Transverse colon (tissue), 4 donors: ENCODE measurements at regions not wholly inside any gene's neighbourhood (a gene's known extent, or its start where the extent isn't known, plus 50 kb on each side); places are given as distances from the start of the nearest gene placed in this dataset.

Source experiments
- DNase-seq: peaks from one replicate; pipeline ENCODE4 v3.0.0-alpha.2; 2019
- H3K27ac ChIP-seq, 4 donors: fragments of 200-600 bp; sonication (generic); 2 replicates each; pipeline ENCODE4 v1.5.1; 2016 to 2018; ENCODE audit warnings: inconsistent platforms in 4 of 4
- H3K27me3 ChIP-seq: fragments of 200-600 bp; sonication (generic); 2 replicates; pipeline ENCODE4 v1.5.1; 2017; ENCODE audit warnings: inconsistent platforms
- H3K36me3 ChIP-seq, 4 donors: fragments of 200-600 bp; sonication (generic); 2 replicates each; pipeline ENCODE4 v1.5.1; 2017 to 2019; ENCODE audit warnings: inconsistent platforms in 4 of 4
- H3K4me1 ChIP-seq, 4 donors: fragments of 200-600 bp; sonication (generic); 2 replicates each; pipeline ENCODE4 v1.5.1; 2017 to 2020; ENCODE audit warnings: inconsistent platforms in 4 of 4
- H3K4me3 ChIP-seq, 4 donors: fragments of 200-600 bp; sonication (generic); 1 replicate in 1 of 4; 2 replicates in 3 of 4; pipeline versions ENCODE4 v1.5.1 to v1.6.1; 2017 to 2019; ENCODE audit warnings: inconsistent platforms in 4 of 4
- H3K9me3 ChIP-seq, 2 donors: fragments of 200-600 bp; sonication (generic); 2 replicates each; pipeline ENCODE4 v1.5.1; 2017 to 2019; ENCODE audit warnings: inconsistent platforms in 2 of 2
- CTCF ChIP-seq, 5 experiments: fragments of 200-600 bp in 3 of 5; fragments of 450-650 bp in 2 of 5; sonication (generic) in 3 of 5; IDR thresholded peaks; 1 replicate in 2 of 5; 2 replicates in 3 of 5; pipeline ENCODE4 v1.5.1; 2016 to 2017; ENCODE audit warnings: antibody characterized with exemption in 5 of 5, inconsistent platforms in 3 of 5, mild to moderate bottlenecking in 2 of 5, moderate library complexity in 1 of 5
- EP300 ChIP-seq: sonication (generic); formaldehyde crosslinking; IDR thresholded peaks from one replicate; pipeline ENCODE4 v1.6.1; 2017; ENCODE audit warnings: antibody characterized with exemption, low read depth
- POLR2A ChIP-seq: fragments of 450-650 bp; IDR thresholded peaks from one replicate; pipeline ENCODE4 v1.6.1; 2016; ENCODE audit warnings: antibody characterized with exemption, mild to moderate bottlenecking, moderate library complexity
- POLR2AphosphoS5 ChIP-seq, 3 donors: sonication (generic); formaldehyde crosslinking; IDR thresholded peaks; one replicate each; pipeline ENCODE4 v1.6.1; 2016; ENCODE audit warnings: antibody characterized with exemption in 3 of 3
- WGBS, 2 donors: methylation state at CpG; one replicate each; pipeline ENCODE4 v1.1.5; 2018; ENCODE audit warnings: low coverage in 1 of 2; 5-methylcytosine and 5-hydroxymethylcytosine counted together
- in situ Hi-C, 4 donors: fragments of 200-750 bp; cut with MboI; loops; one replicate each; pipeline versions ENCODE4 v1.15.0 to v1.15.1; 2017; ENCODE audit warnings: low sequenced_read_pairs in 3 of 4, low pct_ligation_motif_present in 1 of 4, low pct_unique_long_range_greater_than_20kb in 1 of 4
- intact Hi-C: fragments of 100-400 bp; cut with DNase I; formaldehyde crosslinking; loops from one replicate; pipeline ENCODE4 v1.15.1; 2023; ENCODE audit warnings: low total_unique reads

DNA sequence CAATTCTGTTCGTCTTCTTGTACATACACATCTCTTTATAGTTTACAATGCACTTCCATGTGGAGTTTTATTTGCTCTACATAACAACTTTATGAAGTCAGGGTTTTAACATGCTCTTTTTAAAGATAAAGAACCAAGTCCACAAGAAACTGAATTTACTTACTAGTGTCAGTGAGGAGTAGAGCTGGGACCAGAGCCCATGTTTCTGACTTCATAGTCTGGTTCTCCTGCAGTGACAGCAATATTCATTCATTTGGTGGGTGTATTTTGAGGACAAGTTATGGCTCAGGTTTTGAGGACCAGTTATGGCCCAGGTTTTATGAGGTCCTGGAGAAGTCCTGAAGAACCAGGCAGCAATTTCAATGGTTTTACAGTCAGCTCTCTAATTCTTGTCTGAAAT is 481.9 kb upstream of the TNC start:
- H3K9me3 ChIP-seq, result no peaks in the 10 kb centered on the region
- no peak for TF ChIP-seq EP300
- no peak for TF ChIP-seq CTCF (IDR thresholded peaks at IDR 0.05)
- no peak for DNase-seq
- WGBS, 2 donors, result 40 to 50% methylated on average over 1 of the region's 1 CpG
- no peaks in the 10 kb centered on the region for H3K4me1 ChIP-seq
- in situ Hi-C loops (loop anchor here in 3 of 4 donors (10.0 to 25.0 kb wide), 3 partner anchors 962 to 1062 kb away; no protein-coding TSS in a partner anchor), intact Hi-C loops (loop anchor here (10.0 kb wide), 1 partner anchor 1055 kb away; no protein-coding TSS in a partner anchor)
- H3K36me3 ChIP-seq, result no peaks in the 10 kb centered on the region
- no peak overlapping the region for H3K4me3 ChIP-seq
- no peaks in the 10 kb centered on the region for H3K27me3 ChIP-seq
- H3K27ac ChIP-seq, result no peak overlapping the region

GRCh38 chr9:115601434-115601833 is 483.5 kb upstream of the TNC start:
- Histone ChIP-seq H3K27ac (no peak overlapping the region), H3K36me3 (no peaks in the 10 kb centered on the region), H3K27me3 (no peaks in the 10 kb centered on the region), H3K9me3 (no peaks in the 10 kb centered on the region), H3K4me1 (no peaks in the 10 kb centered on the region), H3K4me3 (no peak overlapping the region)
- DNase-seq, result no peak
- in situ Hi-C loops (no loop called here), intact Hi-C loops (no loop called here)
- TF ChIP-seq POLR2A, result no peak
- no peak for TF ChIP-seq POLR2AphosphoS5 (IDR thresholded peaks at IDR 0.05)
- TF ChIP-seq CTCF (IDR thresholded peaks at IDR 0.05), result no peak
- no peak for TF ChIP-seq EP300
- 73 to 76% methylated on average over 3 of the region's 3 CpGs for WGBS, 2 donors

DNA sequence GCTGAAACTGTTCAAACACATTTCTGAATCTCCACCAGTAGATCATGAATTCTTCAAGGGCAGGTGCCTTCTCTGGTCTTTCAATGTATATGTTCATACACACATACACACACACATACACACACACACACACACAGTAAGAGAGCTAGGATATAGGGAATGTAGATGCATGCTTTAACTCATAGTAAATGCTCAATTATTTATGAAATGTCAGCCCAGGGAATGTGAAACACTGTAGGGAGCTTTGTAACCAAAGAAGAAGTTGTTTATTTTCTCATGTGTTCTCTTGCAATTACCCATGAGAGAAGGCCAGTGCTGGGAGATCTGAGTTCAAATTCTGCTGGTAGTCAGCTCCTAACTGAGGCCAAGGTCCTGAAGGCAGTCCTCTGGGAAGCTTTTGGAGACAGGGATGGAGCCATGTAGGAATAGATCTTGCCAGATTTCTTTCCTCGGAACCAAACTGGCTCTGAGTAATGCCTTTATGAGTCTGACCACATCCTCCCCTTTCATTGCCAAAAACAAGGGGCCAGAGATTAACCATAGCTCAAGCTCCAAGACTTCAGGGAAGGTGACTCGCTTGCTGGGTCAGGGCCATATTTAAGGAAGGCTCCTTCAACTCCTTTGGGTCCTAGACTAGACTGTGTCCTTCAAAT is 487.0 kb upstream of the TNC start:
- no peak for TF ChIP-seq POLR2AphosphoS5 (IDR thresholded peaks at IDR 0.05)
- no peak for TF ChIP-seq EP300
- no peak for TF ChIP-seq CTCF (IDR thresholded peaks at IDR 0.05)
- TF ChIP-seq POLR2A, result no peak
- Histone ChIP-seq H3K27ac (no peak overlapping the region), H3K4me3 (no peak overlapping the region), H3K9me3 (no peaks in the 10 kb centered on the region), H3K36me3 (no peaks in the 10 kb centered on the region), H3K27me3 (no peaks in the 10 kb centered on the region), H3K4me1 (no peaks in the 10 kb centered on the region)
- intact Hi-C loops, result no loop called here
- in situ Hi-C loops, result no loop called here
- no peak for DNase-seq
- 40 to 61% methylated on average over 1 to 2 of the region's 2 CpGs for WGBS, 2 donors

DNA sequence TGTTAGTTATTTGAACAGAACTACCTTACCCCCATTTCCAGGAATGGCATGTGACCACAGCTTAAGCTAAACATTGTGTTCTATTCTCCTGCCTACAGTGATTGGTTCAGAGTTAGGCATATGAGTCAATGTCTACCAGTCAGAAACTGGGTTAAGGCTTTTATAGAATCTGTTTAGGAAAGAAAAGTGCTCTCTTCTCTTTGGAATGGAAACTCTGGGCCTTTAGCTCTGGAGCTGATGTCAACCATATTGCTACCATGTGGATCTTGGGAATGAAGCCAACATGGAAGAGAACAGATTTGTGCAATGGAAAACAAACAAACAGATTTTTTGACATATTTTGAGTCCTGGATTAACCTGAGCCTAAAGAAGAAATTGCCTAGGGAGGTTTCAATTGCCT is 488.9 kb upstream of the TNC start:
- in situ Hi-C loops (no loop called here), intact Hi-C loops (no loop called here)
- no peak for TF ChIP-seq POLR2A
- DNase-seq, result no peak
- H3K4me3 ChIP-seq, result no peak overlapping the region
- H3K4me1 ChIP-seq, result no peaks in the 10 kb centered on the region
- H3K9me3 ChIP-seq, result no peaks in the 10 kb centered on the region
- H3K36me3 ChIP-seq, result no peaks in the 10 kb centered on the region
- H3K27me3 ChIP-seq, result no peaks in the 10 kb centered on the region
- no peak overlapping the region for H3K27ac ChIP-seq
